ENCODE measurements at regions not wholly inside any gene's neighbourhood (a gene's known extent, or its start where the extent isn't known, plus 50 kb on each side); places are given as distances from the start of the nearest gene placed in this dataset.

GRCh38 chr2:177324797-177325196 is 60.3 kb upstream of the NFE2L2 start:
- TF ChIP-seq CTCF (conservative IDR thresholded peaks at IDR 0.05; ENCODE audit: low read depth, low read length) (no peak), EZH2phosphoT487 (IDR thresholded peaks at IDR 0.05; ENCODE audit: borderline replicate concordance, low read length) (no peak)
